Gastroesophageal sphincter (tissue), 4 donors: ENCODE measurements at regions not wholly inside any gene's neighbourhood (a gene's known extent, or its start where the extent isn't known, plus 50 kb on each side); places are given as distances from the start of the nearest gene placed in this dataset.

Experiments used
- ATAC-seq: fragments of 150-250 bp; one replicate; pipeline ENCODE4 v1.9.1; 2016; ENCODE audit warnings: mild to moderate bottlenecking, moderate library complexity
- H3K27ac ChIP-seq, 4 donors: fragments of 200-600 bp; sonication (generic) in 3 of 4; 1 replicate in 3 of 4; 2 replicates in 1 of 4; pipeline ENCODE4 v1.5.1; 2016 to 2019
- H3K27me3 ChIP-seq: fragments of 200-600 bp; sonication (generic); one replicate; pipeline ENCODE4 v1.5.1; 2019
- H3K36me3 ChIP-seq, 2 donors: fragments of 200-600 bp; sonication (generic); one replicate each; pipeline ENCODE4 v1.5.1; 2019; ENCODE audit warnings: control low read depth in 1 of 2
- H3K4me1 ChIP-seq, 3 donors: fragments of 200-600 bp; sonication (generic); 1 replicate in 2 of 3; 2 replicates in 1 of 3; pipeline ENCODE4 v1.5.1; 2016 to 2019; ENCODE audit warnings: control low read depth in 2 of 3
- H3K4me3 ChIP-seq, 2 donors: fragments of 200-600 bp; sonication (generic); one replicate each; pipeline ENCODE4 v1.5.1; 2019; ENCODE audit warnings: mild to moderate bottlenecking in 1 of 2, moderate library complexity in 1 of 2
- H3K9me3 ChIP-seq, 3 donors: fragments of 200-600 bp; sonication (generic); one replicate each; pipeline ENCODE4 v1.5.1; 2017 to 2019; ENCODE audit warnings: control low read depth in 2 of 3
- EP300 ChIP-seq: sonication (generic); formaldehyde crosslinking; IDR thresholded peaks from one replicate; pipeline ENCODE4 v1.6.1; 2017; ENCODE audit warnings: antibody characterized with exemption, mild to moderate bottlenecking
- POLR2A ChIP-seq, 2 donors: fragments of 450-650 bp; IDR thresholded peaks; one replicate each; pipeline ENCODE4 v1.6.1; 2017; ENCODE audit warnings: antibody characterized with exemption in 2 of 2, mild to moderate bottlenecking in 2 of 2, moderate library complexity in 1 of 2
- POLR2AphosphoS5 ChIP-seq: sonication (generic); formaldehyde crosslinking; IDR thresholded peaks from one replicate; pipeline ENCODE4 v1.6.1; 2017; ENCODE audit warnings: antibody characterized with exemption
- WGBS, 2 donors: methylation state at CpG; one replicate each; pipeline ENCODE4 v1.1.5; 2018; ENCODE audit warnings: low coverage in 1 of 2; 5-methylcytosine and 5-hydroxymethylcytosine counted together
- TF ChIP-seq, protein P1 (sequence below), 4 experiments: fragments of 200-600 bp in 2 of 4; fragments of 450-650 bp in 2 of 4; sonication (generic) in 1 of 4; IDR thresholded peaks; one replicate each; pipeline ENCODE4 v1.5.1; 2017 to 2019; ENCODE audit warnings: antibody characterized with exemption in 4 of 4, mild to moderate bottlenecking in 2 of 4, moderate library complexity in 2 of 4

DNA sequence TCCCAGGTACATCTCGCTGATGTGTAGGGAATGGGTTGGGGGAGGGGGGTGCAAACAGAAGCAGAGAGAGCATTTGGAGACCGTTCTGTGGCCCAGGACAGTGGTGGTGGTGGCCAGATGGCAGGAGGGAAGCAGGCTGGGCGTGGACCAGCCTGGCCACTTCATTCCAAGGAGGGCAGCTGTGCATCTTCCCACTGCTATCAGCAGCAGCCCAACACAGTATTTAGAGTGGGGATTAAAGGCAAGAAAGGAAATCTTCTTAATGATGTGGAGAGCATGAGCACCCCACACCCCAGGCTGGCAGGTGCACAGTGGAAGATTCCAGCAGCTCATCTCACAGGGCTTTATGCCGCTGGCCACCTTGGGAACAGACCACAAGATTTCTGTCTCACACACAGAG is 198.7 kb downstream of the NPHP4 start:
- TF ChIP-seq POLR2AphosphoS5 (no peak), POLR2A (IDR thresholded peaks at IDR 0.05) (no peak), EP300 (no peak)
- TF ChIP-seq, protein P1, sequence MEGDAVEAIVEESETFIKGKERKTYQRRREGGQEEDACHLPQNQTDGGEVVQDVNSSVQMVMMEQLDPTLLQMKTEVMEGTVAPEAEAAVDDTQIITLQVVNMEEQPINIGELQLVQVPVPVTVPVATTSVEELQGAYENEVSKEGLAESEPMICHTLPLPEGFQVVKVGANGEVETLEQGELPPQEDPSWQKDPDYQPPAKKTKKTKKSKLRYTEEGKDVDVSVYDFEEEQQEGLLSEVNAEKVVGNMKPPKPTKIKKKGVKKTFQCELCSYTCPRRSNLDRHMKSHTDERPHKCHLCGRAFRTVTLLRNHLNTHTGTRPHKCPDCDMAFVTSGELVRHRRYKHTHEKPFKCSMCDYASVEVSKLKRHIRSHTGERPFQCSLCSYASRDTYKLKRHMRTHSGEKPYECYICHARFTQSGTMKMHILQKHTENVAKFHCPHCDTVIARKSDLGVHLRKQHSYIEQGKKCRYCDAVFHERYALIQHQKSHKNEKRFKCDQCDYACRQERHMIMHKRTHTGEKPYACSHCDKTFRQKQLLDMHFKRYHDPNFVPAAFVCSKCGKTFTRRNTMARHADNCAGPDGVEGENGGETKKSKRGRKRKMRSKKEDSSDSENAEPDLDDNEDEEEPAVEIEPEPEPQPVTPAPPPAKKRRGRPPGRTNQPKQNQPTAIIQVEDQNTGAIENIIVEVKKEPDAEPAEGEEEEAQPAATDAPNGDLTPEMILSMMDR (IDR thresholded peaks at IDR 0.05) = no peak
- Histone ChIP-seq H3K9me3 (no peaks in the 10 kb centered on the region), H3K4me1 (no peaks in the 10 kb centered on the region), H3K27ac (no peak overlapping the region), H3K27me3 (peaks cover 54% of the 10 kb centered on the region), H3K4me3 (no peak overlapping the region), H3K36me3 (no peaks in the 10 kb centered on the region)
- WGBS, 2 donors = 14 to 70% methylated on average over 1 to 3 of the region's 4 CpGs
- no peak for ATAC-seq

DNA sequence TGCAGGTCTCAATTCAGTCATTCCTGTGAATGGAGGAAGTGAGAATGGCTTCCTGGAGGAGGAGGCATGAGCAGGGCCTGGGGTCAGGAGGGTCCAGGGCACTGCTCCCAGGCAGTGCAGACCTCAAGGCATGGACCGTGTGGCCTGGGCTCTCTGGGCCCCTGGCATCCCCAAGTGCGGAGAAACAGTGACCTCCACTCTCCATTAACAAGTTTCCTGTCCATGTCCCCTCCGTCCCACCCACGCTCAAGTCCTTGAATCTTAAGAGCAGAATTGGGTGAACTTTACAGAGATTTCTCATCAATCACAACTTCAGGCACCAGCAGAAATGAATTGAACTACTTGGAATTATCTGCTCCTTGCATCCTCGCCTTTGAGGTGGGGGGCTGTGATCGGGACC is 211.1 kb downstream of the NPHP4 start:
- Histone ChIP-seq H3K4me1 (no peaks in the 10 kb centered on the region), H3K4me3 (no peak overlapping the region), H3K36me3 (no peaks in the 10 kb centered on the region), H3K27ac (no peak overlapping the region), H3K9me3 (no peaks in the 10 kb centered on the region), H3K27me3 (peaks cover 32% of the 10 kb centered on the region)
- TF ChIP-seq, protein P1 (IDR thresholded peaks at IDR 0.05) = no peak
- TF ChIP-seq POLR2A (IDR thresholded peaks at IDR 0.05) = no peak
- no peak for TF ChIP-seq POLR2AphosphoS5
- TF ChIP-seq EP300 = no peak
- ATAC-seq = no peak
- 38 to 42% methylated on average over 4 of the region's 6 CpGs for WGBS, 2 donors

DNA sequence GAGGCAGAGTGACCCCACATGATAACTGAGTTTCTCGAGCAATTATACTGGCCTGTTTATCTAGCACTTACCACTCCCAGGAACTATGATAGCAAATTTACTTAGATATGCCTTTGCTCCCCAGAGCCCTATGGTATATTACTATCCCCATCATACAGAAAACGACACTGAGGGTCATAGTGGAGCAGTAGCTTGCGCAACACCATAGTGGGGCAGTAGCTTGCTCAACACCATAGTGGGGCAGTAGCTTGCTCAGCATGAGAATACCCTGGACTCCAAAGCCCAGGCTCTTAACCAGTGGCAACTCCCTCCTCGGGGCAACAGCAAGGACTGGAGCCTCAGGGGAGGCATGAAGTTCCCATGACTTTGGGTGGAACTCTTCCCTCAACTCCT is 211.9 kb downstream of the NPHP4 start:
- no peak for ATAC-seq
- peaks cover 27% of the 10 kb centered on the region for H3K27me3 ChIP-seq

DNA sequence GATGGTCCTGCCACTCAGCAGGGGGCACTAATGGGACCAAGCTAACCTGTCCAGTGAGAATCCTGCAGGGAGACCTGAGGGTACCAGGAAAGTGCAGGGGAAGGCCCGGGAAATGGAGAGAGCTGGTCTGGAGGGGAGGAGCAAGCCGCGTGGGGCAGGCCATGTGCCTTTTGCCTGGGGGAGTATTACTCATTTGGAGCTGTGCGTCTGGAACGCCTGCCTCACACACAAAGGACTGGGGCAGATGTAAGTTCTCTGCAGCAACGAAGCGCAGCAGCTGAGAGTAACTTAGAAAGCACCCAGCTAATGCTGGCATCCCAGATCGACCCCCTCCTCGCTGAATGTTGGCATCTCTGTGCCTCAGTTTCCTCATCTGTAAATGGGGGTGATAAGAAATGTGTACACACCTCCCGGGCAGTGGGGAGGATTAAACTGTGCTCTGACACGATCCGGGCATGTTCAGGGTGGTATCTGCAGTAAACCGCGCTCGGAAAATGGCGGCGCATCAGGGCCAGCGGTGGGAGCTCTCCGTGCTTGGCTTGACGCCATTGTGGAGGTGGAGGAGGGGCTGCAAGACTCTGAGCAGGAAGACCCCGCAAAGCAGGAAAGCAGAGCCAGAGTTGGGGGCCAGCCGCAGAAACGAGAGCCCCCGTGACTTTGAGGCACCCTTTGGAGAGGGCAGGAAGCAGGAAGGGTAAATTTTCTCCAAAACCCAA is 212.5 kb downstream of the NPHP4 start:
- H3K27me3 ChIP-seq = peaks cover 24% of the 10 kb centered on the region
- WGBS, 2 donors = 76 to 82% methylated on average over 11 to 18 of the region's 24 CpGs
- H3K4me3 ChIP-seq = no peak overlapping the region
- H3K4me1 ChIP-seq = no peaks in the 10 kb centered on the region
- no peak for ATAC-seq
- H3K27ac ChIP-seq = no peak overlapping the region
- TF ChIP-seq, protein P1 (IDR thresholded peaks at IDR 0.05) = no peak
- TF ChIP-seq POLR2A (IDR thresholded peaks at IDR 0.05) (no peak), EP300 (no peak)
- H3K36me3 ChIP-seq = no peaks in the 10 kb centered on the region
- no peaks in the 10 kb centered on the region for H3K9me3 ChIP-seq

More for the DNA sequence above, 211.9 kb downstream of the NPHP4 start:
- Histone ChIP-seq H3K9me3 (no peaks in the 10 kb centered on the region), H3K4me3 (no peak overlapping the region), H3K4me1 (no peaks in the 10 kb centered on the region), H3K36me3 (no peaks in the 10 kb centered on the region), H3K27ac (no peak overlapping the region)
- WGBS, 2 donors = 72 to 81% methylated on average over 2 to 3 of the region's 4 CpGs
- TF ChIP-seq EP300 (no peak), POLR2AphosphoS5 (no peak), POLR2A (IDR thresholded peaks at IDR 0.05) (no peak)
- TF ChIP-seq, protein P1 (IDR thresholded peaks at IDR 0.05) = no peak

DNA sequence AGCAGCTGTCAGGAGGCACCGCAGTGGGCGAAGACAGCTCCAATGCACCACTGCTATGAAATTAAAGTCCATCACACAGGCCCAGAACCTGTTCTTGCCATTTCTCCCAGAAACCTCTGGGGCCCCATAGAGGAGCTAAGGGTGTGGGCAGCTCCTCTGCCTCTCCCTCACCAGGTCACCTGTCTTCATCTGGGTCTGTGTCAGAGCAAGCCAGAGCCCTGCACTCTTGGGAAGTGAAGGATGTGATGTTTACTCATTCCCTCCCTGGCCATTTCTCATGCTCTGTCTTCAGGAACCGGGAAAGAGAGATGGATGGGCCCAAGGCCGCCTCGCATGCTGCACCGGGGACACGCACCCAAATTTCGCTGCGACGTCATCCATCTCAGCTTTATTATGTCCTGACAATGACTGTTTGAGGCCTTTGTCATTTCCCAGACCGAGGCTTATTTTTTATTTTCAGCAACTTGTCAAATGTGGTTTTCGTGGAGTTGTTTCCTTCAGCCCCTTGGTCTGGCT is 216.1 kb downstream of the NPHP4 start:
- WGBS, 2 donors = 59 to 60% methylated on average over 1 to 9 of the region's 12 CpGs
- H3K4me1 ChIP-seq = peaks cover 0 to 7% (median 0%) of the 10 kb centered on the region in 3 donors
- H3K27me3 ChIP-seq = peaks cover 30% of the 10 kb centered on the region
- no peak for TF ChIP-seq POLR2A (IDR thresholded peaks at IDR 0.05)
- no peak for TF ChIP-seq EP300
- TF ChIP-seq, protein P1 (IDR thresholded peaks at IDR 0.05) = no peak
- no peak for TF ChIP-seq POLR2AphosphoS5
- H3K36me3 ChIP-seq = no peaks in the 10 kb centered on the region
- no peak for ATAC-seq
- H3K27ac ChIP-seq = no peak overlapping the region
- no peaks in the 10 kb centered on the region for H3K9me3 ChIP-seq
- no peak overlapping the region for H3K4me3 ChIP-seq
